GM12878 (cell line): ENCODE measurements at regions not wholly inside any gene's neighbourhood (a gene's known extent, or its start where the extent isn't known, plus 50 kb on each side); places are given as distances from the start of the nearest gene placed in this dataset.
"Not testable (repeated sequence)": the region's sequence is repeated elsewhere in the genome, so short reads cannot be mapped to it uniquely, and the experiment has no call there.

Source experiments
- ATAC-seq: fragments of 200-7000 bp; cut with Tn5 transposase; 3 replicates; pipeline ENCODE4 v1.9.1; 2020; ENCODE audit warnings: mild to moderate bottlenecking, moderate library complexity
- BruUV-seq: library from RNA; stranded (reverse); fragments of 400-500 nt; replicated peaks from 2 replicates; lab custom pipeline; 2021; lab: Mats Ljungman, UMichigan
- CTCF ChIA-PET: fragments of 300-600 bp; sonication (Branson Sonifier 250); formaldehyde crosslinking; extraction: SDS; loops from one replicate; lab custom pipeline; 2021; ENCODE audit warnings: inconsistent platforms; lab: Yijun Ruan, JAX
- POLR2A ChIA-PET: fragments of 350-600 bp; formaldehyde crosslinking; extraction: SDS; loops from one replicate; lab custom pipeline; 2021; ENCODE audit warnings: inconsistent platforms; lab: Charles Lee
- RAD21 ChIA-PET: fragments of 300-600 bp; sonication (Branson Sonifier 250); formaldehyde crosslinking; loops from one replicate; lab custom pipeline; 2023; ENCODE audit warnings: antibody characterized with exemption; ENCODE audit not compliant: unreplicated experiment; lab: Charles Lee
- SMC1A ChIA-PET: fragments of 300-600 bp; sonication (Branson Sonifier 250); formaldehyde crosslinking; loops from one replicate; lab custom pipeline; 2023; ENCODE audit not compliant: unreplicated experiment, uncharacterized antibody; lab: Charles Lee
- DNase-seq: peaks from one replicate; pipeline ENCODE4 v3.0.0-alpha.2; 2011; ENCODE audit warnings: low read depth, low spot score
- FAIRE-seq: peaks from 3 replicates; lab custom pipeline; 2011; peaks lifted over from hg19 to GRCh38; lab: Jason Lieb, UNC
- H2AFZ ChIP-seq: 2 replicates; pipeline ENCODE4 v1.6.0; 2011; ENCODE audit warnings: low read depth, low read length, control low read depth; ENCODE audit not compliant: control insufficient read depth
- H3K27ac ChIP-seq: 2 replicates; pipeline ENCODE4 v1.5.1; 2011; ENCODE audit warnings: control low read depth; ENCODE audit not compliant: control insufficient read depth, insufficient read depth
- H3K27me3 ChIP-seq, 2 experiments: replicated peaks in 1 of 2; 2 replicates each; pipeline versions ENCODE4 v1.6.0 to v1.6.1; 2011; ENCODE audit warnings: low read length in 1 of 2; ENCODE audit not compliant: control insufficient read depth in 2 of 2, insufficient read depth in 2 of 2
- H3K36me3 ChIP-seq, 2 experiments: 2 replicates each; pipeline ENCODE4 v1.5.1; 2011; ENCODE audit warnings: low read length in 1 of 2; ENCODE audit not compliant: control insufficient read depth in 2 of 2, insufficient read depth in 2 of 2
- H3K4me1 ChIP-seq: 2 replicates; pipeline ENCODE4 v1.6.1; 2011; ENCODE audit warnings: mild to moderate bottlenecking, low read length, moderate library complexity, mixed read lengths; ENCODE audit not compliant: control insufficient read depth, insufficient read depth
- H3K4me2 ChIP-seq: 2 replicates; pipeline ENCODE4 v1.6.0; 2011; ENCODE audit warnings: control low read depth; ENCODE audit not compliant: control insufficient read depth, insufficient read depth
- H3K4me3 ChIP-seq: fragments of 200-600 bp; sonication (generic); 2 replicates; pipeline ENCODE4 v1.5.1; 2016
- H3K79me2 ChIP-seq: 2 replicates; pipeline ENCODE4 v1.6.0; 2011; ENCODE audit warnings: low read length; ENCODE audit not compliant: control insufficient read depth, insufficient read depth
- H3K9ac ChIP-seq: 2 replicates; pipeline ENCODE4 v1.8.0; 2011; ENCODE audit warnings: low read length, control low read depth, mixed read lengths; ENCODE audit not compliant: control insufficient read depth, insufficient read depth
- H3K9me3 ChIP-seq: replicated peaks from 3 replicates; pipeline ENCODE4 v1.5.1; 2011; ENCODE audit warnings: mild to moderate bottlenecking, low read length; ENCODE audit not compliant: control insufficient read depth, insufficient read depth
- H4K20me1 ChIP-seq: 2 replicates; pipeline ENCODE4 v1.6.0; 2011; ENCODE audit not compliant: control insufficient read depth, insufficient read depth
- NR2C1 ChIP-seq: fragments of 450-650 bp; IDR thresholded peaks from 2 replicates; pipeline ENCODE4 v1.6.1; 2017; ENCODE audit warnings: antibody characterized with exemption, mild to moderate bottlenecking, moderate library complexity
- RAD21 ChIP-seq: IDR thresholded peaks from 2 replicates; pipeline ENCODE4 v1.6.1; 2011; ENCODE audit warnings: mild to moderate bottlenecking, low read depth, low read length, moderate library complexity; ENCODE audit not compliant: insufficient read depth
- WGBS: methylation state at CpG from one replicate; pipeline ENCODE4 v1.1.6; 2016; ENCODE audit warnings: low lambda C conversion rate; ENCODE audit not compliant: insufficient replicate concordance, insufficient coverage; ENCODE audit errors: missing lambda C conversion rate; 5-methylcytosine and 5-hydroxymethylcytosine counted together
- in situ Hi-C: fragments of 300-500 bp; cut with MboI; formaldehyde crosslinking; loops from 9 replicates; pipeline ENCODE4 v1.14.3; 2018; ENCODE audit warnings: mixed read lengths
- intact Hi-C: fragments of 100-400 bp; cut with micrococcal nuclease; formaldehyde crosslinking; loops from one replicate; pipeline ENCODE4 v1.14.2; 2022; ENCODE audit not compliant: unreplicated experiment
- TF ChIP-seq, protein P1 (sequence below), 3 experiments: IDR thresholded peaks in 2 of 3; conservative IDR thresholded peaks in 1 of 3; 2 replicates each; pipeline ENCODE4 v1.5.1; 2011; ENCODE audit warnings: low read depth in 3 of 3, low read length in 3 of 3, mild to moderate bottlenecking in 3 of 3, control low read depth in 2 of 3, moderate library complexity in 2 of 3, inconsistent platforms in 1 of 3, mixed read lengths in 1 of 3; ENCODE audit not compliant: control insufficient read depth in 2 of 3, insufficient read depth in 1 of 3; ENCODE audit errors: extremely low read depth in 1 of 3

DNA sequence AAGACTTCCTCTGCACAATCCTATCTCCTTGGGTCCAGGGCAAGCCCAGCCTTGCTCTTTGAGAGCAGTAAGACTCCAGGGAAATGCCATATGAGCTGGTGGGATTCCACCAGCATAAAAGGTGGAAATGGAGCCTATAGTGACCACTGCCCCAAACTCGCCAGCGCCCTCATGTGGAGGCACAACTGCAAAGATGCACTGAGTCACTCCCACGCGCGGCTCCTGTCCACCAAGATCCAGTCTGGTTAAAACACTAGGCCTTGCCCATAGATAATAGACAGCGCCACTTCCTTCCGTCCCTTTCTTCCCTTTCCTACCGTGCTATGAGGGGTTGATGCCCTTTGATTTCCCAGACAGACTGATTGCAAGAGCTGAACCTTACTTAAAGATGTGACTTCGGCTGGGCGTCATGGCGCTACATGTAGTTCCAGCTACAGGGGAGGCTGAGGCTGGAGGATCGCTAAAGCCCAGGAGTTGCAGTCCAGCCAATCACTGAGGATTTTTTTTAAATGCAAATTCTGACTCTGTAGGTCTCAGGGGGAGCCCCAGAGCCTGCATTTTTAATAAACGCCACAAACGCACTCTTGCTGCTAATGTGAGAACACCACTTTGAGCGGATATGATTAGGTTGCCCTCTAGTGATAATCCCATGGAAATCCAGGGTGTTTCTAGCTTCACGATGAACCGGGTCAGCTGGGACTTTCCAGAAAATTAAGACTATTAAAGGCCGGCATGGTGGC lies 136.5 kb downstream of the EPC1 start:
- ChIA-PET CTCF (interaction anchor here (0.6 to 2.0 kb wide), 12 partner anchors 10 to 808 kb away, joined by 3 to 11 read pairs (median 4); no protein-coding TSS in a partner anchor), POLR2A (no interaction called here)
- no peaks in the 10 kb centered on the region for H3K4me1 ChIP-seq
- no peak overlapping the region for H3K27ac ChIP-seq
- 70% methylated on average over 18 of the region's 18 CpGs for WGBS
- H3K79me2 ChIP-seq, result no peaks in the 10 kb centered on the region
- H3K4me2 ChIP-seq, result no peak overlapping the region
- DNase-seq, result no peak
- TF ChIP-seq, protein P1, sequence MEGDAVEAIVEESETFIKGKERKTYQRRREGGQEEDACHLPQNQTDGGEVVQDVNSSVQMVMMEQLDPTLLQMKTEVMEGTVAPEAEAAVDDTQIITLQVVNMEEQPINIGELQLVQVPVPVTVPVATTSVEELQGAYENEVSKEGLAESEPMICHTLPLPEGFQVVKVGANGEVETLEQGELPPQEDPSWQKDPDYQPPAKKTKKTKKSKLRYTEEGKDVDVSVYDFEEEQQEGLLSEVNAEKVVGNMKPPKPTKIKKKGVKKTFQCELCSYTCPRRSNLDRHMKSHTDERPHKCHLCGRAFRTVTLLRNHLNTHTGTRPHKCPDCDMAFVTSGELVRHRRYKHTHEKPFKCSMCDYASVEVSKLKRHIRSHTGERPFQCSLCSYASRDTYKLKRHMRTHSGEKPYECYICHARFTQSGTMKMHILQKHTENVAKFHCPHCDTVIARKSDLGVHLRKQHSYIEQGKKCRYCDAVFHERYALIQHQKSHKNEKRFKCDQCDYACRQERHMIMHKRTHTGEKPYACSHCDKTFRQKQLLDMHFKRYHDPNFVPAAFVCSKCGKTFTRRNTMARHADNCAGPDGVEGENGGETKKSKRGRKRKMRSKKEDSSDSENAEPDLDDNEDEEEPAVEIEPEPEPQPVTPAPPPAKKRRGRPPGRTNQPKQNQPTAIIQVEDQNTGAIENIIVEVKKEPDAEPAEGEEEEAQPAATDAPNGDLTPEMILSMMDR (IDR thresholded peaks at IDR 0.05 in 2 of 3, conservative IDR thresholded peaks at IDR 0.05 in 1 of 3; ENCODE audit: control insufficient read depth in 2 of 3, extremely low read depth in 1 of 3, insufficient read depth in 1 of 3, low read depth in 3 of 3, low read length in 3 of 3), result peak; percentile 7 to 26 (median 18); a peak in 1 of 6 replicates
- TF ChIP-seq RAD21 (peak; percentile 39), NR2C1 (no peak)
- TF ChIP-seq, all 136 proteins: peak for 2
- no peak overlapping the region for H2AFZ ChIP-seq
- H3K27me3 ChIP-seq, result no peaks in the 10 kb centered on the region
- 0 out of 3 replicates have a peak, but pooled peaks have one; percentile 23 for ATAC-seq
- no peak overlapping the region for H3K4me3 ChIP-seq
- H3K9ac ChIP-seq, result no peak overlapping the region
- no peaks in the 10 kb centered on the region for H4K20me1 ChIP-seq
- SMC1A ChIA-PET, result interaction anchor here (0.8 to 1.8 kb wide), 3 partner anchors 10 to 44 kb away, joined by 3 to 4 read pairs (median 4); no protein-coding TSS in a partner anchor
- no peak for FAIRE-seq
- intact Hi-C loops (no loop called here), in situ Hi-C loops (no loop called here)
- no peaks in the 10 kb centered on the region for H3K36me3 ChIP-seq
- RAD21 ChIA-PET, result interaction anchor here (1.5 kb wide), 1 partner anchor 134 kb away, joined by 3 read pairs; no protein-coding TSS in a partner anchor
- BruUV-seq, result no TSS peak
- H3K9me3 ChIP-seq, result no peaks in the 10 kb centered on the region

DNA sequence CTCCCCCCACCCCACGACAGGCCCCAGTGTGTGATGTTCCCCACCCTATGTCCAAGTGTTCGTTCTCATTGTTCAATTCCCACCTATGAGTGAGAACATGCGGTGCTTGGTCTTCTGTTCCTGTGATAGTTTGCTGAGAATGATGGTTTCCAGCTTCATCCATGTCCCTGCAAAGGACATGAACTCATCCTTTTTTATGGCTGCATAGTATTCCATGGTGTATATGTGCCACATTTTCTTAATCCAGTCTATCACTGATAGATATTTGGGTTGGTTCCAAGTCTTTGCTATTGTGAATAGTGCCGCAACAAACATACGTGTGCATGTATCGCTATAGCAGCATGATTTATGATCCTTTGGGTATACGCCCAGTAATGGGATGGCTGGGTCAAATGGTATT lies 139.0 kb downstream of the EPC1 start:
- H3K9me3 ChIP-seq, H3K79me2 ChIP-seq, BruUV-seq, H3K4me3 ChIP-seq, SMC1A ChIA-PET, H3K4me1 ChIP-seq, in situ Hi-C loops, H3K27me3 ChIP-seq, H2AFZ ChIP-seq, H3K9ac ChIP-seq, H3K36me3 ChIP-seq, H3K27ac ChIP-seq, ATAC-seq, POLR2A ChIA-PET, FAIRE-seq, H4K20me1 ChIP-seq, H3K4me2 ChIP-seq, DNase-seq: not testable (repeated sequence)
- WGBS, result 92% methylated on average over 4 of the region's 7 CpGs
- CTCF ChIA-PET, result interaction anchor here (1.5 to 1.8 kb wide), 2 partner anchors 15 to 346 kb away, joined by 4 to 9 read pairs; no protein-coding TSS in a partner anchor
- intact Hi-C loops, result loop anchor here (10.0 kb wide), 1 partner anchor 373 kb away; no protein-coding TSS in a partner anchor
- RAD21 ChIA-PET, result interaction anchor here (0.8 kb wide), 1 partner anchor 346 kb away, joined by 3 read pairs; no protein-coding TSS in a partner anchor
